Ishikawa (cell line): ENCODE measurements at regions not wholly inside any gene's neighbourhood (a gene's known extent, or its start where the extent isn't known, plus 50 kb on each side); places are given as distances from the start of the nearest gene placed in this dataset.

ENCODE experiments used
- CEBPB ChIP-seq: IDR thresholded peaks from 2 replicates; pipeline ENCODE4 v1.6.1; 2012
- CREB1 ChIP-seq: IDR thresholded peaks from 2 replicates; pipeline ENCODE4 v1.6.1; 2012; ENCODE audit warnings: low read depth
- EGR1 ChIP-seq: IDR thresholded peaks from 2 replicates; pipeline ENCODE4 v1.6.1; 2012
- EP300 ChIP-seq: IDR thresholded peaks from 2 replicates; pipeline ENCODE4 v1.6.1; 2012; ENCODE audit warnings: borderline replicate concordance
- FOXM1 ChIP-seq: IDR thresholded peaks from 2 replicates; pipeline ENCODE4 v1.6.1; 2012; ENCODE audit warnings: low read depth, borderline replicate concordance
- MAX ChIP-seq: IDR thresholded peaks from 2 replicates; pipeline ENCODE4 v1.6.1; 2012
- NFIC ChIP-seq: IDR thresholded peaks from 2 replicates; pipeline ENCODE4 v1.6.1; 2012
- RAD21 ChIP-seq: IDR thresholded peaks from 2 replicates; pipeline ENCODE4 v1.6.1; 2012; ENCODE audit warnings: low read depth
- REST ChIP-seq: IDR thresholded peaks from 2 replicates; pipeline ENCODE4 v1.6.1; 2012; ENCODE audit warnings: low read depth, mild to moderate bottlenecking
- TAF1 ChIP-seq: IDR thresholded peaks from 2 replicates; pipeline ENCODE4 v1.6.1; 2012; ENCODE audit warnings: low read depth, mild to moderate bottlenecking
- TCF12 ChIP-seq: IDR thresholded peaks from 2 replicates; pipeline ENCODE4 v1.6.1; 2012; ENCODE audit warnings: low read depth
- YY1 ChIP-seq: IDR thresholded peaks from 2 replicates; pipeline ENCODE4 v1.6.1; 2012; ENCODE audit warnings: low read depth
- ZBTB7A ChIP-seq: IDR thresholded peaks from 2 replicates; pipeline ENCODE4 v1.6.1; 2012; ENCODE audit warnings: low read depth
- TF ChIP-seq, protein P1 (sequence below): IDR thresholded peaks from 2 replicates; pipeline ENCODE4 v1.6.1; 2012

- TF ChIP-seq TAF1 (no peak), REST (no peak), EP300 (no peak), TCF12 (no peak), YY1 (no peak), NFIC (no peak), RAD21 (no peak), EGR1 (no peak), FOXM1 (no peak), ZBTB7A (no peak), MAX (no peak), CREB1 (no peak), CEBPB (no peak)
- TF ChIP-seq, protein P1, sequence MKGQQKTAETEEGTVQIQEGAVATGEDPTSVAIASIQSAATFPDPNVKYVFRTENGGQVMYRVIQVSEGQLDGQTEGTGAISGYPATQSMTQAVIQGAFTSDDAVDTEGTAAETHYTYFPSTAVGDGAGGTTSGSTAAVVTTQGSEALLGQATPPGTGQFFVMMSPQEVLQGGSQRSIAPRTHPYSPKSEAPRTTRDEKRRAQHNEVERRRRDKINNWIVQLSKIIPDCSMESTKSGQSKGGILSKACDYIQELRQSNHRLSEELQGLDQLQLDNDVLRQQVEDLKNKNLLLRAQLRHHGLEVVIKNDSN: no peak
Observed at GRCh38 chr2:172377408-172377807, 50.0 kb upstream of the ITGA6 start.
